IMR-90 (cell line): ENCODE measurements at regions not wholly inside any gene's neighbourhood (a gene's known extent, or its start where the extent isn't known, plus 50 kb on each side); places are given as distances from the start of the nearest gene placed in this dataset.
"Not testable (repeated sequence)": the region's sequence is repeated elsewhere in the genome, so short reads cannot be mapped to it uniquely, and the experiment has no call there.

ENCODE experiments used
- ATAC-seq: fragments of 200-7000 bp; cut with Tn5 transposase; 2 replicates; pipeline ENCODE4 v1.9.1; 2020; ENCODE audit warnings: low read depth, mild to moderate bottlenecking, moderate library complexity
- BruUV-seq: library from RNA; stranded (reverse); fragments of 400-500 nt; replicated peaks from 2 replicates; lab custom pipeline; 2021; lab: Mats Ljungman, UMichigan
- CTCF ChIA-PET: fragments of 300-600 bp; formaldehyde crosslinking; extraction: SDS; loops from one replicate; lab custom pipeline; 2021; ENCODE audit warnings: antibody characterized with exemption; lab: Yijun Ruan, JAX
- POLR2A ChIA-PET: fragments of 300-600 bp; sonication (Branson Sonifier 250); formaldehyde crosslinking; loops from one replicate; lab custom pipeline; 2022; ENCODE audit warnings: antibody characterized with exemption; ENCODE audit not compliant: unreplicated experiment; lab: Charles Lee
- DNase-seq: peaks from one replicate; pipeline ENCODE4 v3.0.0; 2013
- H2AFZ ChIP-seq: replicated peaks from 2 replicates; pipeline ENCODE3; 2013; ENCODE audit warnings: low read length, mild to moderate bottlenecking; ENCODE audit not compliant: poor library complexity
- H2AK5ac ChIP-seq: 2 replicates; pipeline ENCODE4 v1.6.1; 2013; ENCODE audit warnings: low read depth, low read length, inconsistent platforms
- H2AK9ac ChIP-seq: replicated peaks from 2 replicates; pipeline ENCODE3; 2013; ENCODE audit warnings: mild to moderate bottlenecking, low read depth, low read length, moderate library complexity; ENCODE audit not compliant: poor library complexity
- H2BK120ac ChIP-seq: 2 replicates; pipeline ENCODE4 v1.6.1; 2013; ENCODE audit warnings: low read depth, low read length, inconsistent platforms
- H2BK15ac ChIP-seq: 3 replicates; pipeline ENCODE4 v1.6.1; 2013; ENCODE audit warnings: low read depth, low read length, inconsistent platforms
- H2BK20ac ChIP-seq: 2 replicates; pipeline ENCODE4 v1.6.1; 2013; ENCODE audit warnings: low read depth, mild to moderate bottlenecking, inconsistent platforms, low read length, moderate library complexity
- H2BK5ac ChIP-seq: 2 replicates; pipeline ENCODE4 v1.6.1; 2013; ENCODE audit warnings: mild to moderate bottlenecking, low read depth, low read length, inconsistent platforms; ENCODE audit not compliant: poor library complexity, severe bottlenecking
- H3K14ac ChIP-seq: replicated peaks from 2 replicates; pipeline ENCODE4 v1.6.1; 2013; ENCODE audit warnings: low read depth, low read length, inconsistent platforms
- H3K18ac ChIP-seq: 2 replicates; pipeline ENCODE4 v1.6.1; 2013; ENCODE audit warnings: low read depth, low read length, control low read depth
- H3K23ac ChIP-seq: 2 replicates; pipeline ENCODE4 v1.6.1; 2013; ENCODE audit warnings: low read depth, low read length, inconsistent platforms
- H3K27ac ChIP-seq: 2 replicates; pipeline ENCODE4 v1.5.1; 2013; ENCODE audit warnings: mild to moderate bottlenecking, control low read depth, low read length; ENCODE audit not compliant: insufficient read depth
- H3K27me3 ChIP-seq: 2 replicates; pipeline ENCODE4 v1.6.1; 2013; ENCODE audit warnings: low read length; ENCODE audit not compliant: control insufficient read depth, insufficient read depth
- H3K36me3 ChIP-seq: 2 replicates; pipeline ENCODE4 v1.6.1; 2013; ENCODE audit warnings: low read length, mixed read lengths; ENCODE audit not compliant: control insufficient read depth, insufficient read depth
- H3K4ac ChIP-seq: 2 replicates; pipeline ENCODE4 v1.6.1; 2013; ENCODE audit warnings: low read depth, low read length, inconsistent platforms
- H3K4me1 ChIP-seq: 2 replicates; pipeline ENCODE4 v1.6.1; 2013; ENCODE audit warnings: low read length, mixed read lengths; ENCODE audit not compliant: control insufficient read depth, insufficient read depth
- H3K4me2 ChIP-seq: 2 replicates; pipeline ENCODE4 v1.6.1; 2013; ENCODE audit warnings: low read depth, mild to moderate bottlenecking, control low read depth, low read length, moderate library complexity
- H3K4me3 ChIP-seq: 2 replicates; pipeline ENCODE4 v1.5.1; 2013; ENCODE audit warnings: low read depth, mild to moderate bottlenecking, control low read depth, low read length, moderate library complexity; ENCODE audit not compliant: insufficient read depth
- H3K56ac ChIP-seq: 2 replicates; pipeline ENCODE4 v1.6.1; 2013; ENCODE audit warnings: low read length, inconsistent platforms; ENCODE audit not compliant: insufficient read depth; ENCODE audit errors: extremely low read depth
- H3K79me1 ChIP-seq, 2 experiments: 2 replicates each; pipeline ENCODE4 v1.6.1; 2013; ENCODE audit warnings: low read length in 2 of 2, inconsistent platforms in 1 of 2, low read depth in 1 of 2
- H3K9ac ChIP-seq: 2 replicates; pipeline ENCODE4 v1.6.1; 2013; ENCODE audit warnings: low read depth, low read length, control low read depth
- H3K9me1 ChIP-seq: 2 replicates; pipeline ENCODE4 v1.6.1; 2013; ENCODE audit warnings: low read length, inconsistent platforms; ENCODE audit not compliant: insufficient read depth
- H3K9me3 ChIP-seq: 2 replicates; pipeline ENCODE4 v1.6.1; 2013; ENCODE audit warnings: low read length; ENCODE audit not compliant: control insufficient read depth, insufficient read depth
- H4K20me1 ChIP-seq: 2 replicates; pipeline ENCODE4 v1.6.1; 2013; ENCODE audit warnings: low read length, inconsistent platforms; ENCODE audit not compliant: insufficient read depth
- H4K5ac ChIP-seq: 2 replicates; pipeline ENCODE4 v1.6.1; 2013; ENCODE audit warnings: mild to moderate bottlenecking, low read depth, low read length, control low read depth
- H4K8ac ChIP-seq, 2 experiments: 2 replicates each; pipeline ENCODE4 v1.6.1; 2013; ENCODE audit warnings: low read depth in 2 of 2, low read length in 2 of 2, control low read depth in 1 of 2, inconsistent platforms in 1 of 2
- H4K91ac ChIP-seq: 2 replicates; pipeline ENCODE4 v1.6.1; 2013; ENCODE audit warnings: low read depth, low read length, inconsistent platforms; ENCODE audit not compliant: insufficient read depth
- BHLHE40 ChIP-seq: fragments of 150-350 bp; IDR thresholded peaks from 2 replicates; pipeline ENCODE4 v1.6.1; 2016; ENCODE audit warnings: mild to moderate bottlenecking, low read depth, low read length
- CEBPB ChIP-seq: IDR thresholded peaks from 2 replicates; pipeline ENCODE4 v1.6.1; 2012; ENCODE audit warnings: low read depth, low read length, improper control_type of control experiment
- FOS ChIP-seq: fragments of 150-350 bp; IDR thresholded peaks from 2 replicates; pipeline ENCODE4 v1.6.1; 2016; ENCODE audit warnings: low read depth, low read length
- NFE2L2 ChIP-seq: fragments of 150-350 bp; IDR thresholded peaks from 2 replicates; pipeline ENCODE4 v1.6.1; 2016; ENCODE audit warnings: low read depth, mild to moderate bottlenecking, low read length
- RCOR1 ChIP-seq: IDR thresholded peaks from 2 replicates; pipeline ENCODE4 v1.6.1; 2012; ENCODE audit warnings: mild to moderate bottlenecking, low read length, improper control_type of control experiment; ENCODE audit not compliant: insufficient replicate concordance
- RFX5 ChIP-seq: IDR thresholded peaks from 2 replicates; pipeline ENCODE4 v1.8.0; 2012; ENCODE audit warnings: low read depth, mild to moderate bottlenecking, low read length, moderate library complexity
- SMC3 ChIP-seq: fragments of 150-350 bp; IDR thresholded peaks from 2 replicates; pipeline ENCODE4 v1.6.1; 2016; ENCODE audit warnings: low read depth, mild to moderate bottlenecking, antibody characterized with exemption, low read length, moderate library complexity
- WGBS, 2 experiments: methylation state at CpG; one replicate each; pipeline versions ENCODE4 v1.1.5 to v1.1.7; 2013; ENCODE audit warnings: missing lambda C conversion rate in 2 of 2; ENCODE audit not compliant: insufficient read length in 1 of 2; ENCODE audit errors: extremely low coverage in 2 of 2; 5-methylcytosine and 5-hydroxymethylcytosine counted together
- dilution Hi-C: fragments of 300-500 bp; cut with HindIII; formaldehyde crosslinking; loops from one replicate; pipeline ENCODE4 v1.14.3; 2018; ENCODE audit warnings: low sequenced_read_pairs; ENCODE audit not compliant: unreplicated experiment
- in situ Hi-C: fragments of 300-500 bp; cut with MboI; formaldehyde crosslinking; loops from 3 replicates; pipeline ENCODE4 v1.14.3; 2019; ENCODE audit warnings: low sequenced_read_pairs, inconsistent platforms, mixed read lengths
- intact Hi-C: fragments of 100-400 bp; cut with micrococcal nuclease; formaldehyde crosslinking; loops from 2 replicates; pipeline ENCODE4 v1.10.0; 2022
- TF ChIP-seq, protein P1 (sequence below): conservative IDR thresholded peaks from 2 replicates; pipeline ENCODE4 v1.5.1; 2012; ENCODE audit warnings: mild to moderate bottlenecking, low read depth, low read length, improper control_type of control experiment

GRCh38 chr11:33974804-33975203, 76.7 kb upstream of the CAPRIN1 start:
- intact Hi-C loops = no loop called here
- Histone ChIP-seq H3K4ac (no peak overlapping the region), H2BK5ac (no peak overlapping the region), H4K91ac (no peak overlapping the region), H3K4me3 (no peak overlapping the region), H3K36me3 (no peaks in the 10 kb centered on the region), H2AK9ac (no peak overlapping the region), H3K14ac (no peak overlapping the region), H4K5ac (no peak overlapping the region), H3K4me2 (no peak overlapping the region), H4K8ac (no peak overlapping the region), H3K79me1 (no peaks in the 10 kb centered on the region), H2AK5ac (no peak overlapping the region), H3K9me3 (no peaks in the 10 kb centered on the region), H2BK15ac (no peak overlapping the region), H2BK20ac (no peak overlapping the region), H3K9me1 (no peaks in the 10 kb centered on the region), H3K23ac (no peak overlapping the region), H3K56ac (no peak overlapping the region), H3K9ac (no peak overlapping the region), H3K27ac (no peak overlapping the region), H3K27me3 (peaks cover 25% of the 10 kb centered on the region), H3K18ac (no peak overlapping the region), H2BK120ac (no peak overlapping the region), H2AFZ (no peak overlapping the region), H3K4me1 (no peaks in the 10 kb centered on the region; the same call in 1 of the 2 replicates), H4K20me1 (no peaks in the 10 kb centered on the region)
- DNase-seq (no peak), ATAC-seq (no peak)
- dilution Hi-C loops = no loop called here
- no TSS peak for BruUV-seq
- ChIA-PET CTCF (interaction anchor here (0.8 to 1.2 kb wide), 2 partner anchors 13 to 117 kb away, joined by 4 read pairs; no protein-coding TSS in a partner anchor), POLR2A (no interaction called here)
- 93% methylated on average over 2 of the region's 4 CpGs; no CpG with 5 or more reads in 1 of the 2 experiments for WGBS, 2 experiments
- TF ChIP-seq FOS (no peak), BHLHE40 (no peak), NFE2L2 (no peak), CEBPB (no peak), RCOR1 (no peak), RFX5 (no peak), SMC3 (no peak)
- TF ChIP-seq, protein P1, sequence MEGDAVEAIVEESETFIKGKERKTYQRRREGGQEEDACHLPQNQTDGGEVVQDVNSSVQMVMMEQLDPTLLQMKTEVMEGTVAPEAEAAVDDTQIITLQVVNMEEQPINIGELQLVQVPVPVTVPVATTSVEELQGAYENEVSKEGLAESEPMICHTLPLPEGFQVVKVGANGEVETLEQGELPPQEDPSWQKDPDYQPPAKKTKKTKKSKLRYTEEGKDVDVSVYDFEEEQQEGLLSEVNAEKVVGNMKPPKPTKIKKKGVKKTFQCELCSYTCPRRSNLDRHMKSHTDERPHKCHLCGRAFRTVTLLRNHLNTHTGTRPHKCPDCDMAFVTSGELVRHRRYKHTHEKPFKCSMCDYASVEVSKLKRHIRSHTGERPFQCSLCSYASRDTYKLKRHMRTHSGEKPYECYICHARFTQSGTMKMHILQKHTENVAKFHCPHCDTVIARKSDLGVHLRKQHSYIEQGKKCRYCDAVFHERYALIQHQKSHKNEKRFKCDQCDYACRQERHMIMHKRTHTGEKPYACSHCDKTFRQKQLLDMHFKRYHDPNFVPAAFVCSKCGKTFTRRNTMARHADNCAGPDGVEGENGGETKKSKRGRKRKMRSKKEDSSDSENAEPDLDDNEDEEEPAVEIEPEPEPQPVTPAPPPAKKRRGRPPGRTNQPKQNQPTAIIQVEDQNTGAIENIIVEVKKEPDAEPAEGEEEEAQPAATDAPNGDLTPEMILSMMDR = no peak
- in situ Hi-C loops = no loop called here

- H3K14ac ChIP-seq, H3K4me3 ChIP-seq, H3K18ac ChIP-seq, H3K4ac ChIP-seq, H2AK5ac ChIP-seq, H2AFZ ChIP-seq, H3K9me3 ChIP-seq, DNase-seq, H4K20me1 ChIP-seq, H2BK5ac ChIP-seq, H3K4me1 ChIP-seq, dilution Hi-C loops, H2BK120ac ChIP-seq, H3K9ac ChIP-seq, H2AK9ac ChIP-seq, H3K36me3 ChIP-seq, H3K79me1 ChIP-seq, H2BK15ac ChIP-seq, ATAC-seq, H4K91ac ChIP-seq, H3K9me1 ChIP-seq, H4K8ac ChIP-seq, in situ Hi-C loops, H4K5ac ChIP-seq, H3K4me2 ChIP-seq, H3K27ac ChIP-seq, H2BK20ac ChIP-seq, H3K23ac ChIP-seq, H3K56ac ChIP-seq, BruUV-seq, POLR2A ChIA-PET: not testable (repeated sequence)
- CTCF ChIA-PET = interaction anchor here (0.8 to 1.0 kb wide), 2 partner anchors 129 to 163 kb away, joined by 3 to 4 read pairs; no protein-coding TSS in a partner anchor
- 52% methylated on average over 4 of the region's 12 CpGs; no CpG with 5 or more reads in 1 of the 2 experiments for WGBS, 2 experiments
- peaks cover 26% of the 10 kb centered on the region for H3K27me3 ChIP-seq
- intact Hi-C loops = loop anchor here (1.0 kb wide), 1 partner anchor 113 kb away; no protein-coding TSS in a partner anchor
Observed at GRCh38 chr11:33971530-33971929, 79.7 kb upstream of the LMO2 start.
